Gastroesophageal sphincter (tissue), 3 donors: ENCODE measurements at regions not wholly inside any gene's neighbourhood (a gene's known extent, or its start where the extent isn't known, plus 50 kb on each side); places are given as distances from the start of the nearest gene placed in this dataset.

Source experiments
- POLR2A ChIP-seq, 2 donors: fragments of 450-650 bp; IDR thresholded peaks; one replicate each; pipeline ENCODE4 v1.6.1; 2017; ENCODE audit warnings: antibody characterized with exemption in 2 of 2, mild to moderate bottlenecking in 2 of 2, moderate library complexity in 1 of 2
- POLR2AphosphoS5 ChIP-seq: sonication (generic); formaldehyde crosslinking; IDR thresholded peaks from one replicate; pipeline ENCODE4 v1.6.1; 2017; ENCODE audit warnings: antibody characterized with exemption
- TF ChIP-seq, protein P1 (sequence below), 4 experiments: fragments of 200-600 bp in 2 of 4; fragments of 450-650 bp in 2 of 4; sonication (generic) in 1 of 4; IDR thresholded peaks; one replicate each; pipeline ENCODE4 v1.5.1; 2017 to 2019; ENCODE audit warnings: antibody characterized with exemption in 4 of 4, mild to moderate bottlenecking in 2 of 4, moderate library complexity in 2 of 4

DNA sequence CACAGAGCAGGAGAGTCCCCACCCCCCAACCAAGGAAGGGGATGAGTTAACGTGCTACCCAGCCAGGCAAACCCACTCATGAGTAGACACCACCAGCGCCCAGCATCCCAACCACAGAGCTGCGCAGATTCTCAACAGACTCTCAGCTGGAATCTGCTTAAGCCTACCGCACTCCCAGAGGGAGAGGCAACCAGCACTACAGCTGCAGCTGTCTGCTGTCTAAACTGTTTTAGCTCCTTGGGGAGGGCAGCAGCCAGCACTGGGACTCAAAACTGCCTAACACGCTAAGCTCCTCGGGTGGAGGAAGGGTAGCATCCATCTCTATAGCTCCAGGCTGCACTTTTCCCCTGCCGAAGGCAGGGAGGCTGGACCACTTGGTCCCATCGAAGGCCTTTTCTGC, 539.8 kb downstream of the EPHA7 start:
- TF ChIP-seq POLR2A (IDR thresholded peaks at IDR 0.05), result no peak
- TF ChIP-seq, protein P1, sequence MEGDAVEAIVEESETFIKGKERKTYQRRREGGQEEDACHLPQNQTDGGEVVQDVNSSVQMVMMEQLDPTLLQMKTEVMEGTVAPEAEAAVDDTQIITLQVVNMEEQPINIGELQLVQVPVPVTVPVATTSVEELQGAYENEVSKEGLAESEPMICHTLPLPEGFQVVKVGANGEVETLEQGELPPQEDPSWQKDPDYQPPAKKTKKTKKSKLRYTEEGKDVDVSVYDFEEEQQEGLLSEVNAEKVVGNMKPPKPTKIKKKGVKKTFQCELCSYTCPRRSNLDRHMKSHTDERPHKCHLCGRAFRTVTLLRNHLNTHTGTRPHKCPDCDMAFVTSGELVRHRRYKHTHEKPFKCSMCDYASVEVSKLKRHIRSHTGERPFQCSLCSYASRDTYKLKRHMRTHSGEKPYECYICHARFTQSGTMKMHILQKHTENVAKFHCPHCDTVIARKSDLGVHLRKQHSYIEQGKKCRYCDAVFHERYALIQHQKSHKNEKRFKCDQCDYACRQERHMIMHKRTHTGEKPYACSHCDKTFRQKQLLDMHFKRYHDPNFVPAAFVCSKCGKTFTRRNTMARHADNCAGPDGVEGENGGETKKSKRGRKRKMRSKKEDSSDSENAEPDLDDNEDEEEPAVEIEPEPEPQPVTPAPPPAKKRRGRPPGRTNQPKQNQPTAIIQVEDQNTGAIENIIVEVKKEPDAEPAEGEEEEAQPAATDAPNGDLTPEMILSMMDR (IDR thresholded peaks at IDR 0.05), result no peak
- TF ChIP-seq POLR2AphosphoS5, result no peak
